HEK293 (cell line): ENCODE measurements at regions not wholly inside any gene's neighbourhood (a gene's known extent, or its start where the extent isn't known, plus 50 kb on each side); places are given as distances from the start of the nearest gene placed in this dataset.

Experiments
- CTCF ChIP-seq: fragments of 450-650 bp; formaldehyde crosslinking; IDR thresholded peaks from 2 replicates; pipeline ENCODE4 v1.5.1; 2016; ENCODE audit warnings: missing biosample characterization, missing genetic modification characterization
- REST ChIP-seq: fragments of 450-650 bp; formaldehyde crosslinking; IDR thresholded peaks from 2 replicates; pipeline ENCODE4 v1.5.1; 2016; ENCODE audit warnings: missing biosample characterization, missing genetic modification characterization
- ZIC2 ChIP-seq: fragments of 450-650 bp; formaldehyde crosslinking; IDR thresholded peaks from 2 replicates; pipeline ENCODE4 v1.5.1; 2016; ENCODE audit warnings: missing biosample characterization, missing genetic modification characterization

- TF ChIP-seq ZIC2 (tag by site-specific recombination) (no peak), CTCF (tag by site-specific recombination) (no peak), REST (tag by site-specific recombination) (no peak)
Observed at GRCh38 chr12:127963933-127964332, 303.0 kb upstream of the TMEM132C start.
